DND-41 (cell line): ENCODE measurements at regions not wholly inside any gene's neighbourhood (a gene's known extent, or its start where the extent isn't known, plus 50 kb on each side); places are given as distances from the start of the nearest gene placed in this dataset.
"Not testable (repeated sequence)": the region's sequence is repeated elsewhere in the genome, so short reads cannot be mapped to it uniquely, and the experiment has no call there.

Experiments
- ATAC-seq: fragments of 200-7000 bp; cut with Tn5 transposase; 3 replicates; pipeline ENCODE4 v1.9.1; 2021; ENCODE audit warnings: low read depth; ENCODE audit not compliant: insufficient read depth
- DNase-seq: peaks from one replicate; pipeline ENCODE4 v3.0.0-alpha.2; 2020
- H2AFZ ChIP-seq: 2 replicates; pipeline ENCODE4 v1.6.0; 2012; ENCODE audit warnings: low read depth, low read length
- H3K27ac ChIP-seq: 2 replicates; pipeline ENCODE4 v1.5.1; 2012; ENCODE audit warnings: low read length, inconsistent platforms
- H3K27me3 ChIP-seq: fragments of 200-600 bp; sonication (generic); 2 replicates; pipeline ENCODE4 v1.6.0; 2012; ENCODE audit warnings: low read length, mild to moderate bottlenecking, inconsistent platforms; ENCODE audit not compliant: insufficient read depth, poor library complexity
- H3K36me3 ChIP-seq: 2 replicates; pipeline ENCODE4 v1.5.1; 2012; ENCODE audit warnings: low read length, inconsistent platforms; ENCODE audit not compliant: insufficient read depth
- H3K4me1 ChIP-seq: 2 replicates; pipeline ENCODE4 v1.5.1; 2012; ENCODE audit warnings: mild to moderate bottlenecking, low read length; ENCODE audit not compliant: insufficient read depth
- H3K4me2 ChIP-seq: 2 replicates; pipeline ENCODE4 v1.6.0; 2012; ENCODE audit warnings: mild to moderate bottlenecking, moderate library complexity, low read length, inconsistent platforms; ENCODE audit not compliant: insufficient read depth
- H3K4me3 ChIP-seq, 2 experiments: fragments of 200-600 bp in 1 of 2; shearing (Covaris generic) in 1 of 2; 2 replicates each; pipeline ENCODE4 v1.5.1; 2012 to 2016; ENCODE audit warnings: inconsistent platforms in 2 of 2, low read length in 2 of 2, mild to moderate bottlenecking in 2 of 2, low read depth in 1 of 2, moderate library complexity in 1 of 2
- H3K79me2 ChIP-seq: 2 replicates; pipeline ENCODE4 v1.6.0; 2012; ENCODE audit warnings: low read length, inconsistent platforms; ENCODE audit not compliant: insufficient read depth
- H3K9ac ChIP-seq: 2 replicates; pipeline ENCODE4 v1.6.0; 2012; ENCODE audit warnings: low read depth, mild to moderate bottlenecking, inconsistent platforms, low read length, moderate library complexity
- H3K9me3 ChIP-seq: 2 replicates; pipeline ENCODE4 v1.5.1; 2012; ENCODE audit warnings: low read length, moderate library complexity, mild to moderate bottlenecking, inconsistent platforms; ENCODE audit not compliant: insufficient read depth, severe bottlenecking
- H4K20me1 ChIP-seq: 2 replicates; pipeline ENCODE4 v1.6.0; 2012; ENCODE audit warnings: low read length; ENCODE audit not compliant: insufficient read depth
- CTCF ChIP-seq: IDR thresholded peaks from 2 replicates; pipeline ENCODE4 v1.5.1; 2012; ENCODE audit warnings: borderline replicate concordance, low read length, moderate library complexity, mild to moderate bottlenecking; ENCODE audit not compliant: poor library complexity, severe bottlenecking; ENCODE audit errors: extremely low read depth
- EZH2 ChIP-seq: IDR thresholded peaks from 3 replicates; pipeline ENCODE4 v1.6.1; 2012; ENCODE audit warnings: borderline replicate concordance, low read depth, mild to moderate bottlenecking, moderate library complexity, low read length, inconsistent platforms; ENCODE audit not compliant: severe bottlenecking

GRCh38 chr7:83731154-83731553 is 82.2 kb upstream of the SEMA3E start:
- no peaks in the 10 kb centered on the region for H4K20me1 ChIP-seq
- no peak overlapping the region for H3K4me2 ChIP-seq
- no peak overlapping the region for H3K4me3 ChIP-seq
- no peaks in the 10 kb centered on the region for H3K79me2 ChIP-seq
- H3K9ac ChIP-seq: no peak overlapping the region
- no peaks in the 10 kb centered on the region for H3K36me3 ChIP-seq
- DNase-seq (no peak), ATAC-seq (no peak)
- H3K9me3 ChIP-seq: no peaks in the 10 kb centered on the region
- no peaks in the 10 kb centered on the region for H3K27me3 ChIP-seq
- H2AFZ ChIP-seq: no peak overlapping the region
- no peaks in the 10 kb centered on the region for H3K4me1 ChIP-seq
- no peak overlapping the region for H3K27ac ChIP-seq
- no peak for TF ChIP-seq CTCF
- TF ChIP-seq EZH2: no peak

- H3K79me2 ChIP-seq, H3K4me1 ChIP-seq, H4K20me1 ChIP-seq, H3K36me3 ChIP-seq, H3K4me3 ChIP-seq, DNase-seq, H2AFZ ChIP-seq, H3K27me3 ChIP-seq, H3K27ac ChIP-seq, ATAC-seq, H3K4me2 ChIP-seq, H3K9me3 ChIP-seq, H3K9ac ChIP-seq: not testable (repeated sequence)
These were observed 68.0 kb upstream of the SEMA3E start for GRCh38 chr7:83716923-83717322.

- ATAC-seq (no peak), DNase-seq (no peak)
- TF ChIP-seq CTCF: no peak
- no peaks in the 10 kb centered on the region for H4K20me1 ChIP-seq
- H3K9me3 ChIP-seq: no peaks in the 10 kb centered on the region
- no peaks in the 10 kb centered on the region for H3K27me3 ChIP-seq
- H3K4me3 ChIP-seq: no peak overlapping the region
- no peak overlapping the region for H2AFZ ChIP-seq
- no peaks in the 10 kb centered on the region for H3K79me2 ChIP-seq
- no peak overlapping the region for H3K9ac ChIP-seq
- no peaks in the 10 kb centered on the region for H3K4me1 ChIP-seq
- H3K4me2 ChIP-seq: no peak overlapping the region
- H3K36me3 ChIP-seq: no peaks in the 10 kb centered on the region
- no peak overlapping the region for H3K27ac ChIP-seq
These were observed 59.6 kb upstream of the SEMA3E start for GRCh38 chr7:83708531-83708930.

GRCh38 chr7:83704564-83704963 is 55.6 kb upstream of the SEMA3E start:
- TF ChIP-seq CTCF (no peak), EZH2 (no peak)
- ATAC-seq (no peak), DNase-seq (no peak)
- Histone ChIP-seq H3K9me3 (no peaks in the 10 kb centered on the region), H2AFZ (no peak overlapping the region), H3K4me3 (no peak overlapping the region), H3K79me2 (no peaks in the 10 kb centered on the region), H3K4me1 (no peaks in the 10 kb centered on the region), H4K20me1 (no peaks in the 10 kb centered on the region), H3K36me3 (no peaks in the 10 kb centered on the region), H3K4me2 (no peak overlapping the region), H3K9ac (no peak overlapping the region), H3K27me3 (no peaks in the 10 kb centered on the region), H3K27ac (no peak overlapping the region)
